ENCODE measurements at regions not wholly inside any gene's neighbourhood (a gene's known extent, or its start where the extent isn't known, plus 50 kb on each side); places are given as distances from the start of the nearest gene placed in this dataset.
"Not testable (repeated sequence)": the region's sequence is repeated elsewhere in the genome, so short reads cannot be mapped to it uniquely, and the experiment has no call there.

DNA sequence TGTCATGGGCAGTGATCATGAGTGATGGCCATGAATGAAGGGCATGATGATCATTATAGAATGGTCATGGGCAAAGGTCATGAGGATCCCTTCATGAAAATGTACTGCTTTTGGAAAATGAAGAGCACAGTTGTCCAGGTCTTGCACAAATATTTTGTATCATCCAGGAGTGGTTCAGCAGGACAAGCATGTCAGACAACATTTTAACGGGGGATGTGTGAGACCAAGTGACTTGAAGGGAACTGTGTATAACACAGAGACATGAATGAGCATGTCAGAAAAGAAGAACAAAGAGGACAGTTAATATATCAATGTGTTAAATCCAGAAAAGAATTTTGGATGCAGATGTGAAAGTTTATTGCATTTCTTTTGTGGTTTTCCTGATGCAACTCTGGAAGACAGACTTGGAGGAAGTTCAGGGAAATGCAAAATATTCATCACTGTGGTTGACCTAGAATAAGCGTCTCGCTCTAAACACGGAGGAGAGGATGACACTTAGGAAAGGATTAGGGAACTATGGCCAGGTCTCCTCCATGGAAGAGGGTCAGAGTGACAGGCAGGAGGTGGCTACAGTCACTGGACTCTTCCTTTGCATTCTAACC is 116.1 kb upstream of the IRX4 start:
- no peak for DNase-seq

DNA sequence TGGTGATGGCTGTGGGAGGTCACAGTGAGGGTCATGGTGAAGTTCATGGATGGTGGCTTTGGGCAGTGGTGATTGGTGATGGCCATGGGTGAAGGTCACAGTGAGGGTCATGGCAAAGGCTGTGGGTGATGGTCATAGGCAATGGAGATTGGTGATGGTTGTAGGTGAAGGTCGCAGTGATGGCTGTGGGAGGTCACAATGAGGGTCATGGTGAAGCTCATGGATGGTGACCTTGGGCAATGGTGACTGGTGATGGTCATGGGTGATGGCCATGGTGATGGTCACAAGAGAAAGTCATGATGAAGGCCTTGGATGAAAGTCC is 115.6 kb upstream of the IRX4 start:
- DNase-seq = no peak

DNA sequence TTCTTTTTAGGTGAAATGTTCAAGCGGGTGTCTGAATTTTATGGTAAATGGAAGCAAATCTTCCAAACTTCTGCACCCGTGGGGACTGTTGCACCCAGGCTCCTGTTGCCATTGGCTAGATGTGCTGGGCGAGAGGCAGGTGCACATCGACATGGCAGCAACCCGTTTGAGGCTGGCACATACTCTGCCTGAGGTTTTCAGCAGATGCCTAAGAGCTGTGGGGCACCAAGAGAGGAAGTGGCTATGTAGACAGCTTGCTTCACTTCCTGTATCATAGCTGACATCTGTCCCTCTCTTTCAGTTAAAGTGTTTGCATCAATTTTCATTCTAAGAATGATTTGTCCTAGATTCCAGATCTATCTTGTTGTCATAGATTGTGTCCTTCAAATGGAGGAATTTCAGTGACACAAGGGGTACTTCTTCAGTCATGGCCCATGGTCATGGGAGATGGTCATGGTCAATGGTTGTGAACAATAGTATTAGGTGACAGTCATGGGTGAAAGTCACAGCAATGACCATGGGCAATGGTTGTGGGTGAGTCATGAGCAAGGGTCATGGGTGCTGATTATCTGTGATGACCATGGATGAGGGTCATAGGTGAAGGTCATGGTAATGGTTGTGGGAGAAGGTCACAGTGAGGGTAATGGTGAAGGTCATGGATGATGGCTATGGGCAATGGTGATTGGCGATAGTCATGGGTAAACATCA is 115.1 kb upstream of the IRX4 start:
- DNase-seq = no peak

- DNase-seq = no peak
Measured at GRCh38 chr5:1995491-1995890, 112.8 kb upstream of the IRX4 start.

DNA sequence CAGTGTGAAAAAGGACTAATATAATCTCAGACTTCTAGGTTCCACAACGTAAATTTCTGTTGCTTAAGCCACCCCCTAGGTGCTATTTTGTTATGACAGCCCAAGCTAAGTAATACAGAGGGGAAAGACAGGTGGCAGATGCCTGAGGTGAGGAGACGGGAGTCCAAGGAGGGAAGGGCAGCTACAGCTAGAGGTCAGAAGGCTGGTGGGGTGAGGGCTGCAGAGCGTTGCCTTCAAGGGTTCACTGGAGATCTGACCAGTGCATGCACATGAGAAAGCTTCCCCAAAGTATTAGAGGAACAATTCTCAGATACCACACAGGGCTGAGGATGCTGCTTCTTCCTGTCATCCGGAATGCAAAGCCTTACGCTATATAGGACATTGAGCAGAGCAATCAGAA is 104.7 kb upstream of the IRX4 start:
- DNase-seq = no peak

DNA sequence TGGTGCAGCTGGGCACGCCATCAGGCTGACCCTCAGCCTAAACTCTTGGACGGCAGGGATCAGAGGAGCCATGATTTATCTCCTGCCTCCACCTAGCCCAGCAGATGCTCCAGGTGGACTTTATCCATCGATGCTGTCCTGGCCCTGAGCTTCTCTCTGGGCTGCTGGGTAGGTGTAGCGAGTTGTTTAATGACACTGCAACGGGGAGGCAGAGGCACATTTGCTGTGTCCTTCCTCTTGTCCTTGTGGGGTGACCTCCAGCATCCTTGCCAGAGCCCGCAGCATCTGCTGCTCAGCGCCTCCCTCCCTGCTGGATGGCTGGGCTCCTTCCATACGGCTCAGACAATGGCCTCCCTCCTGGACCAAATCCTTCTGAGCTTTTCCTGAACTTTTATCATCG is 103.1 kb upstream of the IRX4 start:
- DNase-seq = no peak

- no peak for DNase-seq
Measured at GRCh38 chr5:1983919-1984695, 101.4 kb upstream of the IRX4 start.

- no peak for DNase-seq
Measured at GRCh38 chr5:1983401-1983800, 100.7 kb upstream of the IRX4 start.

DNA sequence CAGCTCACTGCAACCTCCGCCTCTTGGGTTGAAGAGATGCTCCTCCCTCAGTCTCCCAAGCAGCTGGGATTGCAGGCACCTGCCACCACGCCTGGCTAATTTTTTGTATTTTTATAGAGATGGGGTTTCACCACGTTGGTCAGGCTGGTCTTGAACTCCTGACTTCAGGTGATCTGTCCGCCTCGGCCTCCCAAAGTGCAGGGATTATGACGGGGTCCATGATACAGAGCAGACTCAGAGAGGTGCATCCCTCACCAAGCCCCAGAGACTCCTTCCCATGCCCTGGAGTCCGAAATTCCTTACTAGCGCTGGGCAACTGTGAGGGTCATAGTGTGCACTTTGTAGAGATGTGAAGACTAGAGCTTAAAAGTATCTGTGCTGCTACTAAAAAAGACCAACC is 99.8 kb upstream of the IRX4 start:
- DNase-seq = not testable (repeated sequence)

DNA sequence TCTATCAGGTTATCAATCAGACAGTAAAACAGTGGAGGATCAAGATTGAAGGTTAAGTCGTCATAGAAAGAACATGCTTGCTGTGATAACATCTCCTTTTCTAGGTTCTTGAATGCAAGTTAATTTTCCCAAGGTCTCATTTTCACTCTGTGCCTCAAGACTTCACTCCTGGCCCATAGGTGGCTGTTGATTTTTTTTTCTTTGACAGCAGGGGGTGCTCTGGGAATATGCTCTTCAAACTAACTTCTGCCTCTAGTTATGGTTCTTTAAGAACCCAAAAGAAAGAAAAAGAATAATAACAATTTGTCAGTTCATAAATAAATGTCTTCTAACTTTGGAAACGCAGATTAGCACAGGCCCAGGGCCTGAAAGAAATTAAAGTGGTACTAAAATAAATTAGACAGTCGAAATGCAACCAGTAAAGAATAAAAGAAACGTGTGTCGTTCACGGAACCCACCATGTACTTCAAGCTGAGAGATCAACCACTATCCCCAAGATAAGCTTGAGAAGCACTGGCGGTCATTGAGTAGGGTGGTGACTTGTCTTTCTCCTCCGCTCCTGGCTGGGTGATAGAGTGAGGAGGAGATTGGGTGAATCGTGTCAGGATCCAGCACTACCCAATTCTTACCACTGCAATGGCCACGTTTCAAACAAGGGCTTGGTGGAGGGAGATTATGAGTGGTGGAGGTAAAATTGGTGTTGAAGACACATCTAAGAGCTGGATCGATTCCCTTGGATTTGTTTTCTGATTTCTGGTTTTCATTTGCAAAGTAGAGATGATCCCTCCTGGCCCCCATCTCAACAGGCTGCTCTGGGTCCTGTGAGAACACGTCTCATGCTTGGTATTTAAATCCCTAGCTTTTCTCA is 93.4 kb upstream of the IRX4 start:
- DNase-seq = no peak

GRCh38 chr5:1975406-1975715 is 92.6 kb upstream of the IRX4 start:
- no peak for DNase-seq

DNA sequence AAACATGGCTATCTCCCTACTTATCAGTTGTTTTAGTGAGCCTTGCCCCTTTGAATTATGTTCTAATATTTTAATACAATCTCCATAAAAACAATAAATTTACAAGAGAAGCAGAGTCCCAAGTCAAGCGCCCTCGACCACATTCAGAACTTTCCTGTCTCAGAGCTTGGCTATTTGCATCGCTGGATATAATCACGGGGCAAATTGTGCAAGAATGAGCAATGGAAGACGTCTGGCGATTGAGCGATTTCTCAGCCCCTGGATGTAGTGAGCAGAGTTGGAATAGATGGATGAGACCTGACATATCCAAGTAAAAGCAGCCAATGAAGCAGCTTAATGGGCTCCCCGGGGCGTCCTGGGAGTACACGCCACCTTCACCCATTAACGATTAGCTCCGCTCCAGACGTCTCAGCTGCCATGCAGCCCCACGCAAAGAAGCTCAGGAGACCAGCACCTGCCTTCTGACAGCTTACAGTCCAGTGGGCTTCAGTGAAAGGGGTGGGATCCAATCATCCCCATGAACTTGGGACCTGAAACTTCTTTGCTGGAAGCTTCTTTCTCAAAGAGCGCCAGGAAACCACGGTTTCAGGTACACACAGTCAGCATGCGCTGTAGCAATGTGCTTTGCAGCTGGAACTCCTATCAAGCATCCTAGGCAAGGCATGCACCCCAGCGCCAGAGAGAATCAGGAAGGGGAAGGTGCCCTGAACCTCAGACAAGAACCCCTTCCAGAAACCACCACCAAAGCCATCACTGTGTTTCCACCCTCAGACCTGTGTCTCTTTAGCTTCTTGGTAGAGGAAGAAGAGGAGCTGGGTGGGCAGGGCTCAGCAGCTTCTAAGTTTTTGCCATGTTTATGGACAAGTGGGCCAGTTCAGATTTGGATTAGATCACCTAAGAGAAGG is 92.0 kb upstream of the IRX4 start:
- no peak for DNase-seq

- DNase-seq = no peak
Measured at GRCh38 chr5:1974081-1974480, 91.4 kb upstream of the IRX4 start.

GRCh38 chr5:1973391-1974013 is 90.8 kb upstream of the IRX4 start:
- DNase-seq = no peak

- DNase-seq = no peak
Measured at GRCh38 chr5:1971944-1972343, 89.2 kb upstream of the IRX4 start.

DNA sequence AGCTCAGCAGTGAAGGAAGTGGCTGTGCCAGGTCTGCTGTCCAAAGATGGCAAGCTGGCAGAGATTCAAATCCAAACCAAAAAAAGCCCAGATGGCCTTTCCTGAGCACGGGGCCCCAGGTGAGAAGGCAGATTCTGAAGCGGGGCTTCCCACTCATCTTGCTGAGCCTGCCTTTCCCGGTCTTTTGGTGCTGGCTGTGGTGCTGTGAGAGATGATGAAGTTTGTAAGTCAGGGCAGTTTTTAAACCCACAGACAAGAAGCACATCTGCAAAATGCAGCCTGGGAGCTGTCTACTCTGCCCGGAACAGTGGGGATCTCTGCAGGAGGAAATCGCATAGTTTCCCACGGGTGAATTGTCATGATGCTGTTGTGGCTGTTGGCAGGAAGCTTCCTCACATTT is 85.0 kb upstream of the IRX4 start:
- no peak for DNase-seq

DNA sequence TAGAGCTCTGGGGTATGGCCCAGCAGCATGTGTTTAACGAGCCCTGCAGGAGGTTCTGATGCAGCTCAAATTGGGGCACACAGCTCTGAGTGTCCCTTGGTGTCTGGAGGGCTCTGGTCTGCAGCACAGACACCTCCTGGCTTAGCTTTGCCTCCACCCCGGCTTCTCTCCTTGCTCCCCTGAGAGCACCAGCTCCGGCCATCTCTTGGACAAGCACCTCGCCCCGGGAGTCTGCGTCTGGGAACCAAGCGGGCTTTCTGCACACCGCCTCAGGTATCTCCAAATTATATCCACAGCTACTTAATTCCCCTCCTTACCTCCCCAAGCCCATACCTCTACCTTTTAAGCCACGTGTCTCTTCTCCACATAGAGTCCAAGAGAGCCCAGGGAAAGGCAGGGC is 83.7 kb upstream of the IRX4 start:
- DNase-seq = no peak

DNA sequence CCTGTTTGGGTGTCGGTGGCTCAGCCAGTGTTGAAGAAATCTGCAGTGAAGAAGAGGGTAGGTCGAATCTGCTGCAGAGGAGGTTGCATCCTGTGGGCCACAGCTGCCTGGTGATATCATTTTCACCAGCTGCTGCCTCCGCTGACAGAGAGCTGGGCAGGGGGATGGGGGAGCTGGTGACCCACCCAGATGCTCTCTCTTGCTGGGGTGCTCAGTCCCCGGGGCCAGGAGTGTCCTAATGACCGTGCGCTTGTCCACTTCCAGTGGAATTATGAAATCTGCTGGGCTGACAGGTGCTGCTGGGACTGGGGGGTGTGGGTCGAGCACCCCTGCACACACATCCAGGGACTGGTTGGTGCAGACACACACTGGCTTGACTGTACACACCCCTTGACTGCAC is 83.2 kb upstream of the IRX4 start:
- no peak for DNase-seq

DNA sequence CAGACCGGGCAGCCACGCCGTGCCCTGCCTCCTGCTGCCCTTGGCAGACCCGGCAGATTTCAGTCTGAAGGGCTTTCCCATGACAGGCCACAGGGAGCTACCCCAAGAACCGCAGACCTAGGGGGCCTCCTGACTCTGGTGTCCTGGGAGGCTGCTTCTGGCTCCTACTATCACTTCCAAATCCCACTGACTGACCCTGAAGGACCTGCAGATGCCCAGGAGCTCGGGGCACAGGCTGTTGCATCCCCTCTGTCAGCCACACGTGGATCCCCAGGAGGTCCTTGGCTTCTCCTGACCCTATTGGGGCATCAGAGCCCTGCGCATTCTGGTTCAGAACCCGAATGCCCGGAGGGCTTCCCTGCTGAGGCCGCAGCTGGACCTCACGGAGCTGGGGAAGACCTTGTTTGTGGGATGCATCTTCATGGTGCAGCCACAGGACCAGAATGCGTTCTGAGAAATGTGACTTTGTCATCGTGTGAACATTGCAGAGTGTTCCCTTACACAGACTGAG is 81.3 kb upstream of the IRX4 start:
- no peak for DNase-seq

DNA sequence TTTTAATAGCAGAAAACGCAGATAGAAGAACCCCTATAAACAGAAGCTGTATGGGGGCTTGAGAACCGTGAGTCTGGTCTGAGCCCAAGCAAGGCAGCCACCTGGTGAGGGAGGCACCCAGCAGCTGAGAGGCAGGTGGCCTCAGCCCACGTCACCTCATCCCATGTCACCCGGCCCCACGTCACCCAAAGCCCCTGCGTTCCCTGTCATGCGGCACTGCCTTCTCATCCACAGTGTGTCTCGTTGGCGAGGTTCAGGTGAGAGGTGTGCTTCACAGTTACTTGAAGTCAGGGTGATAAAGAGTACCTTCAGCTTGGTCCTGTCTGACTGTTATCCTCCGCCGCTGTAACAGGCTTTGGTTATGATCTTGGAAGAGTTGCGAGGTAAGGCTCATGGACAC is 80.6 kb upstream of the IRX4 start:
- DNase-seq = no peak

- no peak for DNase-seq
Measured at GRCh38 chr5:1962619-1963355, 80.1 kb upstream of the IRX4 start.

Data from CD4-positive, alpha-beta T cell treated with Interleukin-17A for 4 hours (primary cell).